Neural progenitor cell (in vitro differentiated cells): ENCODE measurements at regions not wholly inside any gene's neighbourhood (a gene's known extent, or its start where the extent isn't known, plus 50 kb on each side); places are given as distances from the start of the nearest gene placed in this dataset.

Experiments used
- DNase-seq: peaks from one replicate; pipeline ENCODE4 v3.0.0-alpha.2; 2016; ENCODE audit warnings: low spot score
- H2AFZ ChIP-seq: fragments of 200-600 bp; sonication (generic); replicated peaks from 2 replicates; pipeline ENCODE4 v1.6.1; 2016; ENCODE audit warnings: antibody characterized with exemption
- H3F3A ChIP-seq: fragments of 200-600 bp; sonication (generic); 2 replicates; pipeline ENCODE4 v1.6.1; 2016; ENCODE audit warnings: antibody characterized with exemption, low read depth
- H3K27ac ChIP-seq: fragments of 200-600 bp; sonication (generic); 2 replicates; pipeline ENCODE4 v1.5.1; 2016; ENCODE audit warnings: mild to moderate bottlenecking
- H3K27me3 ChIP-seq: fragments of 200-600 bp; sonication (generic); 2 replicates; pipeline ENCODE4 v1.6.1; 2016; ENCODE audit warnings: mild to moderate bottlenecking, moderate library complexity
- H3K36me3 ChIP-seq: fragments of 200-600 bp; sonication (generic); 2 replicates; pipeline ENCODE4 v1.5.1; 2016
- H3K4me1 ChIP-seq: fragments of 200-600 bp; sonication (generic); 2 replicates; pipeline ENCODE4 v1.6.1; 2016; ENCODE audit warnings: mixed run types
- H3K4me2 ChIP-seq: fragments of 200-600 bp; sonication (generic); 2 replicates; pipeline ENCODE4 v1.6.1; 2016
- H3K4me3 ChIP-seq: fragments of 200-600 bp; sonication (generic); 2 replicates; pipeline ENCODE4 v1.5.1; 2016
- H3K79me2 ChIP-seq: fragments of 200-600 bp; sonication (generic); 2 replicates; pipeline ENCODE4 v1.6.1; 2016; ENCODE audit warnings: low read depth
- H3K9ac ChIP-seq: fragments of 200-600 bp; sonication (generic); 2 replicates; pipeline ENCODE4 v1.6.1; 2016
- H3K9me3 ChIP-seq: fragments of 200-600 bp; sonication (generic); 2 replicates; pipeline ENCODE4 v1.5.1; 2016; ENCODE audit warnings: low read depth
- H4K20me1 ChIP-seq: fragments of 200-600 bp; sonication (generic); 2 replicates; pipeline ENCODE4 v1.6.1; 2016; ENCODE audit warnings: low read depth
- H3K27ac Mint-ChIP-seq: 3 replicates; pipeline ENCODE4 v1.8.0; 2021; ENCODE audit warnings: mixed read lengths
- H3K27me3 Mint-ChIP-seq: 2 replicates; pipeline ENCODE4 v1.8.0; 2022; ENCODE audit warnings: low read depth, mild to moderate bottlenecking, inconsistent platforms, moderate library complexity, mixed read lengths; ENCODE audit not compliant: insufficient read depth
- H3K36me3 Mint-ChIP-seq: 3 replicates; pipeline ENCODE4 v1.8.0; 2021; ENCODE audit warnings: mixed read lengths
- H3K4me1 Mint-ChIP-seq: 3 replicates; pipeline ENCODE4 v1.8.0; 2021; ENCODE audit warnings: mixed read lengths
- H3K4me3 Mint-ChIP-seq: 3 replicates; pipeline ENCODE4 v1.8.0; 2021; ENCODE audit warnings: mild to moderate bottlenecking, moderate library complexity, mixed read lengths
- H3K9me3 Mint-ChIP-seq: 3 replicates; pipeline ENCODE4 v1.8.0; 2020; ENCODE audit warnings: mixed read lengths
- CTCF ChIP-seq: fragments of 200-600 bp; sonication (generic); IDR thresholded peaks from 2 replicates; pipeline ENCODE4 v1.5.1; 2017; ENCODE audit warnings: antibody characterized with exemption, mild to moderate bottlenecking
- EZH2 ChIP-seq: fragments of 200-600 bp; sonication (generic); IDR thresholded peaks from 2 replicates; pipeline ENCODE4 v1.6.1; 2017; ENCODE audit warnings: antibody characterized with exemption, mild to moderate bottlenecking, moderate library complexity
- EZH2phosphoT487 ChIP-seq: fragments of 200-600 bp; sonication (generic); IDR thresholded peaks from 2 replicates; pipeline ENCODE4 v1.6.1; 2017; ENCODE audit warnings: antibody characterized with exemption

- Mint-ChIP-seq H3K9me3 (no peaks in the 10 kb centered on the region), H3K27me3 (no peaks in the 10 kb centered on the region), H3K27ac (peak overlapping the region; percentile 27), H3K36me3 (no peaks in the 10 kb centered on the region), H3K4me3 (no peak overlapping the region), H3K4me1 (peaks cover 25% of the 10 kb centered on the region)
- Histone ChIP-seq H3K79me2 (no peaks in the 10 kb centered on the region), H3K9me3 (no peaks in the 10 kb centered on the region), H3F3A (no peaks in the 10 kb centered on the region), H3K9ac (no peak overlapping the region), H4K20me1 (no peaks in the 10 kb centered on the region), H3K4me1 (peaks cover 19% of the 10 kb centered on the region), H3K4me2 (no peak overlapping the region), H3K4me3 (no peak overlapping the region), H3K36me3 (no peaks in the 10 kb centered on the region), H3K27ac (no peak overlapping the region), H2AFZ (no peak overlapping the region), H3K27me3 (no peaks in the 10 kb centered on the region)
- DNase-seq, result no peak
- TF ChIP-seq EZH2phosphoT487, result no peak
- no peak for TF ChIP-seq EZH2
- no peak for TF ChIP-seq CTCF
These were observed 629.8 kb upstream of the WWC1 start for GRCh38 chr5:167661605-167662004.

- Histone ChIP-seq H3K79me2 (no peaks in the 10 kb centered on the region), H3K4me1 (peaks cover 12% of the 10 kb centered on the region), H3K36me3 (no peaks in the 10 kb centered on the region), H4K20me1 (no peaks in the 10 kb centered on the region), H3F3A (no peaks in the 10 kb centered on the region), H3K4me2 (no peak overlapping the region), H3K27me3 (no peaks in the 10 kb centered on the region), H3K9me3 (no peaks in the 10 kb centered on the region), H3K4me3 (no peak overlapping the region), H2AFZ (no peak overlapping the region), H3K27ac (no peak overlapping the region), H3K9ac (no peak overlapping the region)
- Mint-ChIP-seq H3K27ac (no peak overlapping the region), H3K27me3 (no peaks in the 10 kb centered on the region), H3K4me1 (peaks cover 11% of the 10 kb centered on the region), H3K9me3 (no peaks in the 10 kb centered on the region), H3K36me3 (no peaks in the 10 kb centered on the region), H3K4me3 (no peak overlapping the region)
- DNase-seq, result no peak
- TF ChIP-seq EZH2 (no peak), EZH2phosphoT487 (no peak), CTCF (no peak)
These were observed 627.1 kb upstream of the WWC1 start for GRCh38 chr5:167664222-167664804.

GRCh38 chr5:167665841-167666375 is 625.5 kb upstream of the WWC1 start:
- Histone ChIP-seq H3K36me3 (no peaks in the 10 kb centered on the region), H3K9me3 (no peaks in the 10 kb centered on the region), H3K4me1 (peaks cover 26% of the 10 kb centered on the region), H3K79me2 (no peaks in the 10 kb centered on the region), H3K27ac (no peak overlapping the region), H3K27me3 (no peaks in the 10 kb centered on the region), H3F3A (no peaks in the 10 kb centered on the region), H3K4me2 (peak overlapping the region; percentile 10), H4K20me1 (no peaks in the 10 kb centered on the region), H3K4me3 (no peak overlapping the region), H2AFZ (peak overlapping the region; percentile 45), H3K9ac (no peak overlapping the region)
- H3K36me3 Mint-ChIP-seq, result no peaks in the 10 kb centered on the region
- no peaks in the 10 kb centered on the region for H3K9me3 Mint-ChIP-seq
- H3K27me3 Mint-ChIP-seq, result no peaks in the 10 kb centered on the region
- peak; percentile 47 for DNase-seq
- TF ChIP-seq EZH2phosphoT487 (no peak), EZH2 (no peak), CTCF (no peak)
- peaks cover 25% of the 10 kb centered on the region for H3K4me1 Mint-ChIP-seq
- no peak overlapping the region for H3K27ac Mint-ChIP-seq
- H3K4me3 Mint-ChIP-seq, result no peak overlapping the region
